ENCODE measurements at regions not wholly inside any gene's neighbourhood (a gene's known extent, or its start where the extent isn't known, plus 50 kb on each side); places are given as distances from the start of the nearest gene placed in this dataset.

- TF ChIP-seq NFAT5 (CRISPR knock-in tag; IDR thresholded peaks at IDR 0.05) (no peak), PHF20 (CRISPR knock-in tag; IDR thresholded peaks at IDR 0.05) (no peak), MAFF (IDR thresholded peaks at IDR 0.05; ENCODE audit: low read depth, low read length) (peak; percentile 78), MTA1 (CRISPR knock-in tag; IDR thresholded peaks at IDR 0.05; ENCODE audit: borderline replicate concordance) (no peak), ARNT (IDR thresholded peaks at IDR 0.05) (no peak)
Measured at GRCh38 chr11:106507645-106508306, 430.3 kb downstream of the AASDHPPT start (continued).

DNA sequence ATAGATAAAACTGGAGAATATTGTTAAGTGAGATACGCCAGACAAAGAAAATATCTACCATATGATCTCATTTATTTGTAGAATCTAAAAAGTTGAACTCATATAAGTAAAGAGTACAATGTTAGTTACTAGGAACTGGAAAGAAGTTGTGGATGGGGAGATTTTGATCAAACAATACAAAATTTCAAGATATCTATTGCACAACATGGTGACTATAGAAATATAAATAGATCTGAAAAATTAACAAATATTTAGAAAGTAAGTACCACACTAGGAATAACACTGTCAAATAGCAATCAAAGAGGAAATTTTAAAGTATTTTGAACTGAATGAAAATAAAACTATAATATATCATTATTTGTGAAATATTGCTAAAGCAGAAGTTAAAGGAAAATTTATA lies 437.2 kb downstream of the AASDHPPT start:
- ChIA-PET CTCF (ENCODE audit: low intra/inter-chr PET ratio, low total read pairs) (no interaction called here), POLR2A (no interaction called here)
- Histone ChIP-seq H4K20me1 (ENCODE audit: insufficient read depth, low read length) (no peaks in the 10 kb centered on the region), H3K36me3 (replicated peaks in 1 of 2; ENCODE audit: control insufficient read depth in 1 of 2, insufficient read depth in 2 of 2, low read length in 2 of 2) (no peaks in the 10 kb centered on the region), H3K79me2 (ENCODE audit: insufficient read depth, low read length) (no peaks in the 10 kb centered on the region), H3K9me3 (ENCODE audit: low read length) (peaks cover 41% of the 10 kb centered on the region), H3K9ac (ENCODE audit: insufficient read depth, low read depth, low read length) (no peak overlapping the region), H3K27ac (ENCODE audit: extremely low read length, insufficient read depth, low read length) (no peak overlapping the region), H3K4me1 (ENCODE audit: insufficient read depth, low read length) (no peaks in the 10 kb centered on the region), H3K4me2 (ENCODE audit: low read depth, low read length) (no peak overlapping the region), H3K4me3 (replicated peaks in 1 of 3; ENCODE audit: insufficient read depth in 1 of 3, low read depth in 2 of 3, low read length in 3 of 3) (no peak overlapping the region), H2AFZ (ENCODE audit: low read length) (no peak overlapping the region), H3K27me3 (ENCODE audit: control insufficient read depth in 1 of 2, insufficient read depth in 2 of 2, low read length in 2 of 2) (no peaks in the 10 kb centered on the region; a peak in 1 of 5 replicates)
- no TSS peak for BruUV-seq (replicated peaks)
- in situ Hi-C loops (cut with HindIII; ENCODE audit: extremely low pct_ligation_motif_present, low pct_unique_long_range_greater_than_20kb), result no loop called here
- ATAC-seq, result no peak
- intact Hi-C loops (cut with micrococcal nuclease; ENCODE audit: unreplicated experiment), result no loop called here
- 61% methylated on average over 1 of the region's 1 CpG for WGBS (ENCODE audit: low lambda C conversion rate)
- DNase-seq (ENCODE audit: low spot score), result no peak
- FAIRE-seq, result no peak
- TF ChIP-seq TARDBP (CRISPR knock-in tag; IDR thresholded peaks at IDR 0.05) (no peak), ZFAT (CRISPR knock-in tag; conservative IDR thresholded peaks at IDR 0.05) (no peak), ZEB1 (IDR thresholded peaks at IDR 0.05; ENCODE audit: insufficient replicate concordance, low read depth) (no peak), TBX2 (CRISPR knock-in tag; IDR thresholded peaks at IDR 0.05; ENCODE audit: borderline replicate concordance) (no peak)
- TF ChIP-seq, protein P1, sequence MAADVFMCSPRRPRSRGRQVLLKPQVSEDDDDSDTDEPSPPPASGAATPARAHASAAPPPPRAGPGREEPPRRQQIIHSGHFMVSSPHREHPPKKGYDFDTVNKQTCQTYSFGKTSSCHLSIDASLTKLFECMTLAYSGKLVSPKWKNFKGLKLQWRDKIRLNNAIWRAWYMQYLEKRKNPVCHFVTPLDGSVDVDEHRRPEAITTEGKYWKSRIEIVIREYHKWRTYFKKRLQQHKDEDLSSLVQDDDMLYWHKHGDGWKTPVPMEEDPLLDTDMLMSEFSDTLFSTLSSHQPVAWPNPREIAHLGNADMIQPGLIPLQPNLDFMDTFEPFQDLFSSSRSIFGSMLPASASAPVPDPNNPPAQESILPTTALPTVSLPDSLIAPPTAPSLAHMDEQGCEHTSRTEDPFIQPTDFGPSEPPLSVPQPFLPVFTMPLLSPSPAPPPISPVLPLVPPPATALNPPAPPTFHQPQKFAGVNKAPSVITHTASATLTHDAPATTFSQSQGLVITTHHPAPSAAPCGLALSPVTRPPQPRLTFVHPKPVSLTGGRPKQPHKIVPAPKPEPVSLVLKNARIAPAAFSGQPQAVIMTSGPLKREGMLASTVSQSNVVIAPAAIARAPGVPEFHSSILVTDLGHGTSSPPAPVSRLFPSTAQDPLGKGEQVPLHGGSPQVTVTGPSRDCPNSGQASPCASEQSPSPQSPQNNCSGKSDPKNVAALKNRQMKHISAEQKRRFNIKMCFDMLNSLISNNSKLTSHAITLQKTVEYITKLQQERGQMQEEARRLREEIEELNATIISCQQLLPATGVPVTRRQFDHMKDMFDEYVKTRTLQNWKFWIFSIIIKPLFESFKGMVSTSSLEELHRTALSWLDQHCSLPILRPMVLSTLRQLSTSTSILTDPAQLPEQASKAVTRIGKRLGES (CRISPR knock-in tag; IDR thresholded peaks at IDR 0.05; ENCODE audit: borderline replicate concordance), result no peak
